HUES48 (cell line): ENCODE measurements at regions not wholly inside any gene's neighbourhood (a gene's known extent, or its start where the extent isn't known, plus 50 kb on each side); places are given as distances from the start of the nearest gene placed in this dataset.
"Not testable (repeated sequence)": the region's sequence is repeated elsewhere in the genome, so short reads cannot be mapped to it uniquely, and the experiment has no call there.

Experiments used
- H3K27ac ChIP-seq: one replicate; pipeline ENCODE4 v1.7.0; 2013; ENCODE audit warnings: low read depth, low read length, inconsistent platforms
- H3K27me3 ChIP-seq: 2 replicates; pipeline ENCODE4 v1.6.1; 2013; ENCODE audit warnings: mild to moderate bottlenecking, low read length; ENCODE audit not compliant: control insufficient read depth, insufficient read depth
- H3K36me3 ChIP-seq: 2 replicates; pipeline ENCODE4 v1.6.1; 2013; ENCODE audit warnings: low read length; ENCODE audit not compliant: control insufficient read depth, insufficient read depth
- H3K4me1 ChIP-seq: 2 replicates; pipeline ENCODE4 v1.6.1; 2013; ENCODE audit warnings: mild to moderate bottlenecking, low read length; ENCODE audit not compliant: control insufficient read depth, insufficient read depth
- H3K4me3 ChIP-seq: 2 replicates; pipeline ENCODE4 v1.5.1; 2013; ENCODE audit warnings: mild to moderate bottlenecking, low read depth, low read length
- H3K9ac ChIP-seq: 2 replicates; pipeline ENCODE4 v1.6.1; 2013; ENCODE audit warnings: mild to moderate bottlenecking, low read depth, low read length, moderate library complexity
- H3K9me3 ChIP-seq: 2 replicates; pipeline ENCODE4 v1.6.1; 2013; ENCODE audit warnings: low read length; ENCODE audit not compliant: control insufficient read depth, insufficient read depth

- Histone ChIP-seq H3K27ac (no peak overlapping the region), H3K27me3 (no peaks in the 10 kb centered on the region), H3K4me3 (no peak overlapping the region), H3K36me3 (no peaks in the 10 kb centered on the region), H3K4me1 (no peaks in the 10 kb centered on the region), H3K9me3 (no peaks in the 10 kb centered on the region), H3K9ac (no peak overlapping the region)
These were observed 241.8 kb downstream of the PTH2R start for GRCh38 chr2:208648368-208648767.

- Histone ChIP-seq H3K4me1 (no peaks in the 10 kb centered on the region), H3K27me3 (no peaks in the 10 kb centered on the region), H3K36me3 (no peaks in the 10 kb centered on the region), H3K27ac (no peak overlapping the region), H3K4me3 (no peak overlapping the region), H3K9ac (no peak overlapping the region), H3K9me3 (no peaks in the 10 kb centered on the region)
These were observed 246.8 kb downstream of the PTH2R start for GRCh38 chr2:208653383-208653782.

- H3K27ac ChIP-seq = no peak overlapping the region
- no peaks in the 10 kb centered on the region for H3K36me3 ChIP-seq
- no peaks in the 10 kb centered on the region for H3K27me3 ChIP-seq
- no peak overlapping the region for H3K4me3 ChIP-seq
- H3K9ac ChIP-seq = no peak overlapping the region
- H3K9me3 ChIP-seq = no peaks in the 10 kb centered on the region
- no peaks in the 10 kb centered on the region for H3K4me1 ChIP-seq
These were observed 247.5 kb downstream of the PTH2R start for GRCh38 chr2:208654056-208654455.

- H3K36me3 ChIP-seq = no peaks in the 10 kb centered on the region
- no peak overlapping the region for H3K9ac ChIP-seq
- H3K9me3 ChIP-seq = no peaks in the 10 kb centered on the region
- H3K4me1 ChIP-seq = no peaks in the 10 kb centered on the region
- H3K27me3 ChIP-seq = no peaks in the 10 kb centered on the region
- no peak overlapping the region for H3K27ac ChIP-seq
- H3K4me3 ChIP-seq = no peak overlapping the region
These were observed 250.9 kb downstream of the PTH2R start for GRCh38 chr2:208657468-208657867.

GRCh38 chr2:208669394-208669793, 262.8 kb downstream of the PTH2R start:
- H3K4me1 ChIP-seq = peaks cover 12% of the 10 kb centered on the region
- H3K9me3 ChIP-seq = no peaks in the 10 kb centered on the region
- no peaks in the 10 kb centered on the region for H3K27me3 ChIP-seq
- no peaks in the 10 kb centered on the region for H3K36me3 ChIP-seq
- H3K27ac ChIP-seq = no peak overlapping the region
- no peak overlapping the region for H3K9ac ChIP-seq
- H3K4me3 ChIP-seq = no peak overlapping the region

GRCh38 chr2:208671284-208671683, 264.7 kb downstream of the PTH2R start:
- Histone ChIP-seq H3K9ac (no peak overlapping the region), H3K4me3 (no peak overlapping the region), H3K36me3 (no peaks in the 10 kb centered on the region), H3K27ac (no peak overlapping the region), H3K9me3 (no peaks in the 10 kb centered on the region), H3K27me3 (no peaks in the 10 kb centered on the region), H3K4me1 (peaks cover 12% of the 10 kb centered on the region)

GRCh38 chr2:208671886-208672680, 265.5 kb downstream of the PTH2R start:
- Histone ChIP-seq H3K9me3 (no peaks in the 10 kb centered on the region), H3K36me3 (no peaks in the 10 kb centered on the region), H3K9ac (no peak overlapping the region)

GRCh38 chr2:208673631-208674030, 267.0 kb downstream of the PTH2R start:
- no peak overlapping the region for H3K9ac ChIP-seq
- H3K27me3 ChIP-seq = no peaks in the 10 kb centered on the region
- no peak overlapping the region for H3K27ac ChIP-seq
- H3K4me3 ChIP-seq = no peak overlapping the region
- H3K4me1 ChIP-seq = peaks cover 12% of the 10 kb centered on the region
- H3K9me3 ChIP-seq = no peaks in the 10 kb centered on the region
- no peaks in the 10 kb centered on the region for H3K36me3 ChIP-seq

More at GRCh38 chr2:208671886-208672680, 265.5 kb downstream of the PTH2R start:
- Histone ChIP-seq H3K4me1 (peaks cover 12% of the 10 kb centered on the region), H3K27me3 (no peaks in the 10 kb centered on the region), H3K27ac (peak overlapping the region; percentile 21), H3K4me3 (no peak overlapping the region)

GRCh38 chr2:208674919-208675318, 268.3 kb downstream of the PTH2R start:
- Histone ChIP-seq H3K4me3 (no peak overlapping the region), H3K27ac (no peak overlapping the region), H3K9me3 (no peaks in the 10 kb centered on the region), H3K36me3 (no peaks in the 10 kb centered on the region), H3K4me1 (peaks cover 12% of the 10 kb centered on the region), H3K27me3 (no peaks in the 10 kb centered on the region), H3K9ac (no peak overlapping the region)

- H3K9ac ChIP-seq, H3K27ac ChIP-seq, H3K27me3 ChIP-seq, H3K36me3 ChIP-seq, H3K4me3 ChIP-seq, H3K4me1 ChIP-seq: not testable (repeated sequence)
- peaks cover 20% of the 10 kb centered on the region for H3K9me3 ChIP-seq
These were observed 279.3 kb downstream of the PTH2R start for GRCh38 chr2:208685929-208686328.

- no peaks in the 10 kb centered on the region for H3K4me1 ChIP-seq
- H3K9ac ChIP-seq = no peak overlapping the region
- peaks cover 20% of the 10 kb centered on the region for H3K9me3 ChIP-seq
- H3K4me3 ChIP-seq = no peak overlapping the region
- no peaks in the 10 kb centered on the region for H3K27me3 ChIP-seq
- H3K36me3 ChIP-seq = no peaks in the 10 kb centered on the region
- H3K27ac ChIP-seq = no peak overlapping the region
These were observed 280.1 kb downstream of the PTH2R start for GRCh38 chr2:208686665-208687064.
